GM12878 (cell line): ENCODE measurements at regions not wholly inside any gene's neighbourhood (a gene's known extent, or its start where the extent isn't known, plus 50 kb on each side); places are given as distances from the start of the nearest gene placed in this dataset.

Source experiments
- ATAC-seq: fragments of 200-7000 bp; cut with Tn5 transposase; 3 replicates; pipeline ENCODE4 v1.9.1; 2020; ENCODE audit warnings: mild to moderate bottlenecking, moderate library complexity
- BruUV-seq: library from RNA; stranded (reverse); fragments of 400-500 nt; replicated peaks from 2 replicates; lab custom pipeline; 2021; lab: Mats Ljungman, UMichigan
- CTCF ChIA-PET: fragments of 300-600 bp; sonication (Branson Sonifier 250); formaldehyde crosslinking; extraction: SDS; loops from one replicate; lab custom pipeline; 2021; ENCODE audit warnings: inconsistent platforms; lab: Yijun Ruan, JAX
- POLR2A ChIA-PET: fragments of 350-600 bp; formaldehyde crosslinking; extraction: SDS; loops from one replicate; lab custom pipeline; 2021; ENCODE audit warnings: inconsistent platforms; lab: Charles Lee
- RAD21 ChIA-PET: fragments of 300-600 bp; sonication (Branson Sonifier 250); formaldehyde crosslinking; loops from one replicate; lab custom pipeline; 2023; ENCODE audit warnings: antibody characterized with exemption; ENCODE audit not compliant: unreplicated experiment; lab: Charles Lee
- SMC1A ChIA-PET: fragments of 300-600 bp; sonication (Branson Sonifier 250); formaldehyde crosslinking; loops from one replicate; lab custom pipeline; 2023; ENCODE audit not compliant: unreplicated experiment, uncharacterized antibody; lab: Charles Lee
- DNase-seq: peaks from one replicate; pipeline ENCODE4 v3.0.0-alpha.2; 2011; ENCODE audit warnings: low read depth, low spot score
- FAIRE-seq: peaks from 3 replicates; lab custom pipeline; 2011; peaks lifted over from hg19 to GRCh38; lab: Jason Lieb, UNC
- H2AFZ ChIP-seq: 2 replicates; pipeline ENCODE4 v1.6.0; 2011; ENCODE audit warnings: low read depth, low read length, control low read depth; ENCODE audit not compliant: control insufficient read depth
- H3K27ac ChIP-seq: 2 replicates; pipeline ENCODE4 v1.5.1; 2011; ENCODE audit warnings: control low read depth; ENCODE audit not compliant: control insufficient read depth, insufficient read depth
- H3K27me3 ChIP-seq, 2 experiments: replicated peaks in 1 of 2; 2 replicates each; pipeline versions ENCODE4 v1.6.0 to v1.6.1; 2011; ENCODE audit warnings: low read length in 1 of 2; ENCODE audit not compliant: control insufficient read depth in 2 of 2, insufficient read depth in 2 of 2
- H3K36me3 ChIP-seq, 2 experiments: 2 replicates each; pipeline ENCODE4 v1.5.1; 2011; ENCODE audit warnings: low read length in 1 of 2; ENCODE audit not compliant: control insufficient read depth in 2 of 2, insufficient read depth in 2 of 2
- H3K4me1 ChIP-seq: 2 replicates; pipeline ENCODE4 v1.6.1; 2011; ENCODE audit warnings: mild to moderate bottlenecking, low read length, moderate library complexity, mixed read lengths; ENCODE audit not compliant: control insufficient read depth, insufficient read depth
- H3K4me2 ChIP-seq: 2 replicates; pipeline ENCODE4 v1.6.0; 2011; ENCODE audit warnings: control low read depth; ENCODE audit not compliant: control insufficient read depth, insufficient read depth
- H3K4me3 ChIP-seq: fragments of 200-600 bp; sonication (generic); 2 replicates; pipeline ENCODE4 v1.5.1; 2016
- H3K79me2 ChIP-seq: 2 replicates; pipeline ENCODE4 v1.6.0; 2011; ENCODE audit warnings: low read length; ENCODE audit not compliant: control insufficient read depth, insufficient read depth
- H3K9ac ChIP-seq: 2 replicates; pipeline ENCODE4 v1.8.0; 2011; ENCODE audit warnings: low read length, control low read depth, mixed read lengths; ENCODE audit not compliant: control insufficient read depth, insufficient read depth
- H3K9me3 ChIP-seq: replicated peaks from 3 replicates; pipeline ENCODE4 v1.5.1; 2011; ENCODE audit warnings: mild to moderate bottlenecking, low read length; ENCODE audit not compliant: control insufficient read depth, insufficient read depth
- H4K20me1 ChIP-seq: 2 replicates; pipeline ENCODE4 v1.6.0; 2011; ENCODE audit not compliant: control insufficient read depth, insufficient read depth
- BCL3 ChIP-seq: IDR thresholded peaks from 2 replicates; pipeline ENCODE4 v1.6.1; 2011; ENCODE audit warnings: borderline replicate concordance, low read depth, mild to moderate bottlenecking, moderate library complexity, low read length; ENCODE audit not compliant: insufficient read depth, poor library complexity, severe bottlenecking
- CREB1 ChIP-seq: IDR thresholded peaks from 2 replicates; pipeline ENCODE4 v1.6.1; 2012; ENCODE audit warnings: low read depth, mild to moderate bottlenecking, inconsistent platforms
- EGR1 ChIP-seq, 2 experiments: IDR thresholded peaks; 1 replicate in 1 of 2; 2 replicates in 1 of 2; pipeline ENCODE4 v1.6.1; 2011 to 2012; ENCODE audit warnings: low read depth in 2 of 2, low read length in 2 of 2, borderline replicate concordance in 1 of 2, mild to moderate bottlenecking in 1 of 2, moderate library complexity in 1 of 2
- MTA2 ChIP-seq: fragments of 450-650 bp; IDR thresholded peaks from 2 replicates; pipeline ENCODE4 v1.6.1; 2016; ENCODE audit warnings: low read depth, mild to moderate bottlenecking, moderate library complexity
- POLR2A ChIP-seq: IDR thresholded peaks from 2 replicates; pipeline ENCODE4 v1.6.1; 2011; ENCODE audit warnings: low read depth, mild to moderate bottlenecking, low read length
- RAD51 ChIP-seq: fragments of 450-650 bp; IDR thresholded peaks from 2 replicates; pipeline ENCODE4 v1.6.1; 2016; ENCODE audit warnings: moderate library complexity, mild to moderate bottlenecking, inconsistent platforms
- RCOR1 ChIP-seq: conservative IDR thresholded peaks from 2 replicates; pipeline ENCODE4 v1.6.1; 2012; ENCODE audit warnings: low read depth, low read length, improper control_type of control experiment
- SKIL ChIP-seq: fragments of 450-650 bp; IDR thresholded peaks from 2 replicates; pipeline ENCODE4 v1.6.1; 2017; ENCODE audit warnings: mild to moderate bottlenecking, low read depth, inconsistent platforms; ENCODE audit not compliant: poor library complexity, severe bottlenecking
- SMAD1 ChIP-seq: fragments of 450-650 bp; IDR thresholded peaks from 2 replicates; pipeline ENCODE4 v1.6.1; 2018; ENCODE audit warnings: mild to moderate bottlenecking, low read depth; ENCODE audit not compliant: partially characterized antibody
- TAF1 ChIP-seq: IDR thresholded peaks from 2 replicates; pipeline ENCODE4 v1.6.1; 2011; ENCODE audit warnings: mild to moderate bottlenecking, low read depth, low read length, borderline replicate concordance
- ZSCAN29 ChIP-seq: fragments of 450-650 bp; IDR thresholded peaks from 2 replicates; pipeline ENCODE4 v1.6.1; 2017; ENCODE audit warnings: mild to moderate bottlenecking, moderate library complexity
- WGBS: methylation state at CpG from one replicate; pipeline ENCODE4 v1.1.6; 2016; ENCODE audit warnings: low lambda C conversion rate; ENCODE audit not compliant: insufficient replicate concordance, insufficient coverage; ENCODE audit errors: missing lambda C conversion rate; 5-methylcytosine and 5-hydroxymethylcytosine counted together
- in situ Hi-C: fragments of 300-500 bp; cut with MboI; formaldehyde crosslinking; loops from 9 replicates; pipeline ENCODE4 v1.14.3; 2018; ENCODE audit warnings: mixed read lengths
- intact Hi-C: fragments of 100-400 bp; cut with micrococcal nuclease; formaldehyde crosslinking; loops from one replicate; pipeline ENCODE4 v1.14.2; 2022; ENCODE audit not compliant: unreplicated experiment
- TF ChIP-seq, protein P1 (sequence below): IDR thresholded peaks from 2 replicates; pipeline ENCODE4 v1.6.1; 2012; ENCODE audit warnings: low read depth, low read length, improper control_type of control experiment
- TF ChIP-seq, protein P2 (sequence below): fragments of 150-350 bp; IDR thresholded peaks from 2 replicates; pipeline ENCODE4 v1.6.1; 2014; ENCODE audit warnings: mild to moderate bottlenecking, low read depth, low read length
- TF ChIP-seq, protein P3 (sequence below): fragments of 450-650 bp; IDR thresholded peaks from 2 replicates; pipeline ENCODE4 v1.6.1; 2017; ENCODE audit warnings: borderline replicate concordance
- TF ChIP-seq, protein P4 (sequence below): fragments of 450-650 bp; formaldehyde crosslinking; IDR thresholded peaks from 2 replicates; pipeline ENCODE4 v1.4.0; 2022; ENCODE audit warnings: mild to moderate bottlenecking, moderate library complexity

DNA sequence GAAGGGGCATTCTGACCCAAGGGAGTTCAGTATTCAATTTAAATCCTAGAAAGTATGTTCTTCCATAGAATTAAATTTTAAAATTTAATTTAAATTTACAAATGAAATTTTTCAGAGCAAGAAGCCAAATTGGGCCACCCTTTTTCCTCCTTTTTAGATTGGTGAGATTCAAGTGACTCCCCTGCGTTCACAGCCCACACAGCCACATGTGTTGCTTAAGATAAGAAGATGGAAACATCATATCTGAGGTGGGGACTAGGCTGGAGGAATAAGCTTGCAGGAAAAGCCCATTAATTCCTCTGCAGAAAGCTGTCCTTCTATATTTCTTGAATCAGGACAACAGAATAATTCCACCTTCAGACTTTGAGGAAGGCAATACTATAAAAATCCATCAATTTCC lies 392.7 kb upstream of the ZNF507 start:
- DNase-seq (no peak), FAIRE-seq (no peak), ATAC-seq (no peak)
- RAD21 ChIA-PET, result no interaction called here
- 0% methylated on average over 1 of the region's 1 CpG for WGBS
- Histone ChIP-seq H3K9me3 (no peaks in the 10 kb centered on the region; the same call in 2 of the 3 replicates), H3K27ac (no peak overlapping the region), H3K4me2 (no peak overlapping the region), H4K20me1 (no peaks in the 10 kb centered on the region), H3K4me1 (no peaks in the 10 kb centered on the region), H3K27me3 (no peaks in the 10 kb centered on the region), H2AFZ (no peak overlapping the region), H3K79me2 (no peaks in the 10 kb centered on the region), H3K4me3 (no peak overlapping the region), H3K36me3 (no peaks in the 10 kb centered on the region), H3K9ac (no peak overlapping the region)
- SMC1A ChIA-PET, result no interaction called here
- BruUV-seq, result no TSS peak
- CTCF ChIA-PET, result no interaction called here
- in situ Hi-C loops (no loop called here), intact Hi-C loops (no loop called here)
- POLR2A ChIA-PET, result no interaction called here
- TF ChIP-seq, protein P1, sequence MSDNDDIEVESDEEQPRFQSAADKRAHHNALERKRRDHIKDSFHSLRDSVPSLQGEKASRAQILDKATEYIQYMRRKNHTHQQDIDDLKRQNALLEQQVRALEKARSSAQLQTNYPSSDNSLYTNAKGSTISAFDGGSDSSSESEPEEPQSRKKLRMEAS, result no peak
- no peak for TF ChIP-seq CREB1
- TF ChIP-seq RCOR1, result no peak
- TF ChIP-seq SKIL, result no peak
- TF ChIP-seq, protein P2, sequence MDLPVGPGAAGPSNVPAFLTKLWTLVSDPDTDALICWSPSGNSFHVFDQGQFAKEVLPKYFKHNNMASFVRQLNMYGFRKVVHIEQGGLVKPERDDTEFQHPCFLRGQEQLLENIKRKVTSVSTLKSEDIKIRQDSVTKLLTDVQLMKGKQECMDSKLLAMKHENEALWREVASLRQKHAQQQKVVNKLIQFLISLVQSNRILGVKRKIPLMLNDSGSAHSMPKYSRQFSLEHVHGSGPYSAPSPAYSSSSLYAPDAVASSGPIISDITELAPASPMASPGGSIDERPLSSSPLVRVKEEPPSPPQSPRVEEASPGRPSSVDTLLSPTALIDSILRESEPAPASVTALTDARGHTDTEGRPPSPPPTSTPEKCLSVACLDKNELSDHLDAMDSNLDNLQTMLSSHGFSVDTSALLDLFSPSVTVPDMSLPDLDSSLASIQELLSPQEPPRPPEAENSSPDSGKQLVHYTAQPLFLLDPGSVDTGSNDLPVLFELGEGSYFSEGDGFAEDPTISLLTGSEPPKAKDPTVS, result no peak
- no peak for TF ChIP-seq EGR1 (IDR thresholded peaks at IDR 0.05; ENCODE audit: borderline replicate concordance in 1 of 2, low read depth in 2 of 2, low read length in 2 of 2)
- TF ChIP-seq, protein P3, sequence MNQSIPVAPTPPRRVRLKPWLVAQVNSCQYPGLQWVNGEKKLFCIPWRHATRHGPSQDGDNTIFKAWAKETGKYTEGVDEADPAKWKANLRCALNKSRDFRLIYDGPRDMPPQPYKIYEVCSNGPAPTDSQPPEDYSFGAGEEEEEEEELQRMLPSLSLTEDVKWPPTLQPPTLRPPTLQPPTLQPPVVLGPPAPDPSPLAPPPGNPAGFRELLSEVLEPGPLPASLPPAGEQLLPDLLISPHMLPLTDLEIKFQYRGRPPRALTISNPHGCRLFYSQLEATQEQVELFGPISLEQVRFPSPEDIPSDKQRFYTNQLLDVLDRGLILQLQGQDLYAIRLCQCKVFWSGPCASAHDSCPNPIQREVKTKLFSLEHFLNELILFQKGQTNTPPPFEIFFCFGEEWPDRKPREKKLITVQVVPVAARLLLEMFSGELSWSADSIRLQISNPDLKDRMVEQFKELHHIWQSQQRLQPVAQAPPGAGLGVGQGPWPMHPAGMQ, result no peak
- TF ChIP-seq, protein P4, sequence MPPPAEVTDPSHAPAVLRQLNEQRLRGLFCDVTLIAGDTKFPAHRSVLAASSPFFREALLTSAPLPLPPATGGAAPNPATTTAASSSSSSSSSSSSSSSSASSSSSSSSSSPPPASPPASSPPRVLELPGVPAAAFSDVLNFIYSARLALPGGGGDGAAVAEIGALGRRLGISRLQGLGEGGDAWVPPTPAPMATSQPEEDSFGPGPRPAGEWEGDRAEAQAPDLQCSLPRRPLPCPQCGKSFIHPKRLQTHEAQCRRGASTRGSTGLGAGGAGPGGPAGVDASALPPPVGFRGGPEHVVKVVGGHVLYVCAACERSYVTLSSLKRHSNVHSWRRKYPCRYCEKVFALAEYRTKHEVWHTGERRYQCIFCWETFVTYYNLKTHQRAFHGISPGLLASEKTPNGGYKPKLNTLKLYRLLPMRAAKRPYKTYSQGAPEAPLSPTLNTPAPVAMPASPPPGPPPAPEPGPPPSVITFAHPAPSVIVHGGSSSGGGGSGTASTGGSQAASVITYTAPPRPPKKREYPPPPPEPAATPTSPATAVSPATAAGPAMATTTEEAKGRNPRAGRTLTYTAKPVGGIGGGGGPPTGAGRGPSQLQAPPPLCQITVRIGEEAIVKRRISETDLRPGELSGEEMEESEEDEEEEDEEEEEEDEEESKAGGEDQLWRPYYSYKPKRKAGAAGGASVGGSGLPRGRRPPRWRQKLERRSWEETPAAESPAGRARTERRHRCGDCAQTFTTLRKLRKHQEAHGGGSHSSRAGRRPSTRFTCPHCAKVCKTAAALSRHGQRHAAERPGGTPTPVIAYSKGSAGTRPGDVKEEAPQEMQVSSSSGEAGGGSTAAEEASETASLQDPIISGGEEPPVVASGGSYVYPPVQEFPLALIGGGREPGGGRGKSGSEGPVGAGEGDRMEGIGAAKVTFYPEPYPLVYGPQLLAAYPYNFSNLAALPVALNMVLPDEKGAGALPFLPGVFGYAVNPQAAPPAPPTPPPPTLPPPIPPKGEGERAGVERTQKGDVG, result no peak
- TF ChIP-seq RAD51, result no peak
- no peak for TF ChIP-seq POLR2A
- TF ChIP-seq BCL3, result no peak
- TF ChIP-seq MTA2, result no peak
- no peak for TF ChIP-seq SMAD1
- TF ChIP-seq ZSCAN29, result no peak
- no peak for TF ChIP-seq TAF1
